Hematopoietic multipotent progenitor cell treated with erythropoietin and hydrocortisone succinate and interleukin-3 and kit ligand, for 8 days (in vitro differentiated cells): ENCODE measurements at regions not wholly inside any gene's neighbourhood (a gene's known extent, or its start where the extent isn't known, plus 50 kb on each side); places are given as distances from the start of the nearest gene placed in this dataset.
"Not testable (repeated sequence)": the region's sequence is repeated elsewhere in the genome, so short reads cannot be mapped to it uniquely, and the experiment has no call there.

ENCODE experiments used
- DNase-seq: peaks from one replicate; pipeline ENCODE4 v3.0.0-alpha.2; 2015

- not testable (repeated sequence) for DNase-seq
Measured at GRCh38 chr4:189551931-189552670, 388.6 kb upstream of the FRG1 start.

- DNase-seq = not testable (repeated sequence)
Measured at GRCh38 chr4:189560605-189561004, 380.1 kb upstream of the FRG1 start.

DNA sequence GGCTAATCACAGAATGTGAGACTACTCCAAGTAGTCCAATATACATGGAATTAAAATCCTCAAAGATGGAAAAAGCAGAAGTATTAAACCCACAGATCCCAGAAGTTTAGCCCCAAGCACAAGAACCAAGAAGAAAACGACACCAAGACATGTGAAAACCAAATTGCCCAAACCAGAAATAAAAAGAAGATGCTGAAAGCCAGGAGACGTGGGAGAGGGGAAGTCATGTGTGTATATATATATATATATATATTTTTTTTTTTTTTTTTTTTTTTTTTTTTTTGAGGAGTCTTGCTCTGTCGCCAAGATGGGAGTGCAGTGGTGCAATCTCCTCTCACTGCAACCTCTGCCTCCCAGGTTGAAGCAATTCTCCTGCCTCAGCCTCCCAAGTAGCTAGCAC, 376.9 kb upstream of the FRG1 start:
- DNase-seq = not testable (repeated sequence)

DNA sequence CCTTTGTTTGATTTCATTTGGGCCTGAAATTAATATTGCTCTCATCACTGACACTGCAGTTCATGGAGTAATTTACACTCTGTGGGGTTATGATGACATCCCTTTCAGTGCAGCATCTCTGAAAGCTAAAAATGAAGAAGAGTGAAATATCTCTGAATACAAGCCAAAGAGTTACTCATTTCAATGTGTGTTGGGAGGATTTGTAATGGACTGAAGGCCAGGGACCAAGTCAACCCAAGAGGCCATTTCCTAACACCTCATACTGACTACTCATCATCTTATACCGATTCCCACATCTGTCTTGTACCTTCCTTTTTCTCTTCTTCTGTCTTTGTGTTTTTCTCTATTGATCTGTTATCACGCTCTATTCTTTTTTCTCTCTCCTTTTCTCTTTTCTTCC, 374.4 kb upstream of the FRG1 start:
- not testable (repeated sequence) for DNase-seq

DNA sequence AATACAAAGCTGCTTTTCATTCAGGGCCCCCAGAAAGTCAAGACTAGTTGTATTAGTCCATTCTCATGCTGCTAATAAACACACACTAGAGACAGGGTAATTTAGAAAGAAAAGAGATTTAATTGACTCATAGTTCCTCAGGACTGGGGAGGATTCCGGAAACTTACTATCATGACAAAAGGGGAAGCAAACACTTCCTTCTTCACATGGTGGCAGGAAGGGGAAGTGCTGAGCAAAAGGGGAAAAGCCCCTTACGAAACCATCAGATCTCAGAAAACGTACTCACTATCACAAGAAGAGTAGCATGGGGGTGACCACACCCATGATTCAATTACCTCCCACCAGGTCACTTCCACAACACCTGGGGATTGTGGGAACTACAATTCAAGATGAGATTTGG, 373.8 kb upstream of the FRG1 start:
- not testable (repeated sequence) for DNase-seq

- not testable (repeated sequence) for DNase-seq
Measured at GRCh38 chr4:189579645-189580044, 361.0 kb upstream of the FRG1 start.

- DNase-seq = not testable (repeated sequence)
Measured at GRCh38 chr4:189586908-189587632, 353.6 kb upstream of the FRG1 start.

DNA sequence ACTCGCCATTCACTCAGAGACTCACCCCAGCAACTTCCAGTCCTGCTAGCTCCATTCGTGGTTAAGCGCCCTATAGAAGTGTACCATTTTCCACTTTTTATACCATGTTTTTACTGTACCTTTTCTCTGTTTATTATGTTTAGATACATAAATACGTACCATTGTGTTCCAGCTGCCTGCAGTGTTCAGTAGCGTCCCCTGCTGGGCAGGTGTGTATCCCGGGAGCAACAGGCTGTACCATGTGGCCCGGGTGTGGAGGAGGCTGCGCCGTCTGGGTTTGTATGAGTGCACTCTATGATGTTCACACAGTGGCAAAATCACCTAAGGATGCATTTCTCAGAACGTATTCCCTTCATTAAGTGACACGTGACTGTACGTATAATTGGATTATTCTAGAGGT, 351.5 kb upstream of the FRG1 start:
- not testable (repeated sequence) for DNase-seq

DNA sequence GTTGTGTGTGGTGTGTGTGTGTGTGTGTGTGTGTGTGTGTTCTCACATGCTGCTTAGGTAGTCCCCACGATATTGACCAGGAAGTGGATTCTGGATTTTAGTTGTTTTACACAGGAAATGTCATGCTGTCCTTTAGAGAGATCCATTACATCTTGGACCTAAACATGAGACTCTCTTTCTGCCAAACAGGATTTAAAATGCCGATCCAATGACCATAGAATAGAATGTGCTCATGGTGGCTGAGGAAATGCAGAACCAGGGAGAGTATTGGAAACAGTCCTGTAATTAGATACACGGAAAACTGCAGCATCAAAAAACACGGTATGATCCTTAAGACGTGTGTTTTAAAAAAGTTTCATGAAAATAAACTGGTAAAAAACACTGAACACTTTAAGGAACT, 347.8 kb upstream of the FRG1 start:
- DNase-seq = no peak

GRCh38 chr4:189597341-189597740, 343.3 kb upstream of the FRG1 start:
- no peak for DNase-seq

GRCh38 chr4:189600264-189600663, 340.4 kb upstream of the FRG1 start:
- DNase-seq = no peak

DNA sequence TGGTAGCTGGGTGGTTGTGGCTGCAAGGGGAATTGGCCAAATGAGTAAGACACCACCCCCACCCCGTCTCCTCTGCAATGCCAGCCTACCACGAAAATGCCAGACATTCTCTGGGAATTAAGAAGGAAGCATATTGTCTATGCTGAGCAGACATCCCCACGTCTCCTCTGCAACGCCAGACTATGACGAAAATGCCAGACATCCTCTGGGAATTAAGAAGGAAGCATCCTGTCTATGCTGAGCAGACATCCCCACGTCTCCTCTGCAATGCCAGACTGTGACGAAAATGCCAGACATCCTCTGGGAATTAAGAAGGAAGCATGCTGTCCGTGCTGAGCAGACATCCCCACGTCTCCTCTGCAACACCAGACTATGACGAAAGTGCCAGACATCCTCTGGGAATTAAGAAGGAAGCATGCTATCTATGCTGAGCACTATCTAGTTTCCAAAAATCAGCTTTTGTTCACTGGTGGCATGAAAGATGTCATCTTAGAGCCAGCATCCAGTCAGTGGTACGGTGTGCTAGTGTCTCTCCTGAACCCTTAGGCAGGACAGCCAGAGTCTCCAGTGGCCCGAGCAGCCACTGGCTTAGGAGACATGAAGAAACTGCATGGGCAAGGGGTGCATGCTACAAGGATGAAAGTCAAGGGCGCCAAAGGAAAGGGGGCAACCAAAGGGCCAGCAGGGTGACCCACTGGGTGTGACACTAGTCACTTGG, 339.8 kb upstream of the FRG1 start:
- DNase-seq = no peak

GRCh38 chr4:189602827-189603226, 337.8 kb upstream of the FRG1 start:
- DNase-seq = not testable (repeated sequence)

GRCh38 chr4:189610571-189610970, 330.1 kb upstream of the FRG1 start:
- DNase-seq = not testable (repeated sequence)

- DNase-seq = no peak
Measured at GRCh38 chr4:189613207-189613606, 327.5 kb upstream of the FRG1 start.

DNA sequence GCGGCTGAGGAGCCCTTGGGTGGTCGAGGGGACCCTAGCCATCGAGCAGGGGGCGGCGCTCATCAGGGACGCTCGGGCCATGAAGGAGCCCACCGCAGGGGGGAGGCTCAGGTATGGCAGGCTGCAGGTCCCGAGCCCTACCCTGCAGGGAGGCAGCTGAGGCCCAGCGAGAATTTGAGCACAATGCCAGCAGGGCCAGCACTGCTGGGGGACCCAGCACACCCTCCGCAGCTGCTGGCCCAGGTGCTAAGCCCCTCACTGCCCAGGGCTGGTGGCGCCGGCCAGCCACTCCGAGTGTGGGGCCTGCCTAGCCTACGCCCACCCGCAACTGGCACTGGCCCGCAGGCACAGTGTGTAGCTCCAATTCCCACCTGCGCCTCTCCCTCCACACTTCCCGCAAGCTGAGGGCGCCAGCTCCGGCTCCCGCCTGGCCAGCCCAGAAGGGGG, 325.4 kb upstream of the FRG1 start:
- DNase-seq = no peak

DNA sequence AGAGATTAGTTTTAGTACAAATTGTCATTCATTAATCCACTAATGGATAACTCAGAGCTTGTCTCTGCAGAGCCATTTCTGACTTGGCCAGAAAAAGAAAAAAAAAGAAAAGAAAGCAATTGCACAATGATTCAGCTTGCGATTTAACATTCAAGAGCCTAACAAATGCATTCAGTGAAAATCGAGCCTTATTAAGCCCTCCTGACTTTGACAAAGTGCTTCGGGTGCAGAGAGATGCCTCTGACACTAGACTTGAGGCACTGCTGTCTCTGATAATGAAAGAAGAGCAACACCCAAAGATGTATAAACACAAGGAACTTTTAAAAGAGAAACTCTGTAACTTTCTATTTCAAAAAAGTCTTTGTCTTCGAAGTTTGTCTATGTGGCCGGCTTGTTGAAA, 322.9 kb upstream of the FRG1 start:
- DNase-seq = not testable (repeated sequence)

DNA sequence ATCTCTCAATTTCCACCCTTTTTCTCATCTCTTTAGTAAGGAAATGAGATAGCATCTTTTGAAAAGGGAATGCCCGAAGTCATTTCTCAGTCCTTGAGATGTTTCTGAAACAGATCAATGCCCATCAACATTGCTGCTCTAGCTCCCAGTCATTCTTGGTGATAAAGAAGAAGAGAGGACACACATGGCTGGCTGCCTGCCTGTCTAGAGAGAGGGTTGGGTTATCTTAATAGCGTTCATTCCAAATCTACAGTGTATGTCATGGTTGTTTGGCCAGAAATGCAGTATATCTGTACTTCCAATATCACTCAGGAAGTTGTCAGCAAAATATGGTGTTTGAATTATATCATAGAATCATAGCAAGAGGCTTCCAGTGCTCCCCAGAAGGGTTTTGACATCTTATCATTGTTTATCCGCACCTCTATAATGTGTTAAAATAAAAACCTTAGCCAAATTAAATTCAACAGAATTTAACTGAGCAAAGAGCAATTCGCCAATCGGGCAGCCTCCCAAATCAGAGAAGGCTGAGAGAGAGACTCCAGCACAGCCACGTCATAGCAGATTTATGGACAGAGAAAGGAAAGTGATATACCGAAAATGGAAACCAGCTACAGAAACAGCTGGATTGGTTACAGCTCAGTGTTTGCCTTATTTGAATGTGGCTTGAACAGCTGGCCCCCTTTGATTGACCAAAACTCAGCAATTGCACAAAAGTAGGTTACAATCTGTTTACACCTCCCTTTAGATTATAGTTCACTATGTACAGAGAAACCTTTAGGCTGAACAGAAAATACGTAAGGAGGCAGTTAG, 321.0 kb upstream of the FRG1 start:
- DNase-seq = not testable (repeated sequence)

DNA sequence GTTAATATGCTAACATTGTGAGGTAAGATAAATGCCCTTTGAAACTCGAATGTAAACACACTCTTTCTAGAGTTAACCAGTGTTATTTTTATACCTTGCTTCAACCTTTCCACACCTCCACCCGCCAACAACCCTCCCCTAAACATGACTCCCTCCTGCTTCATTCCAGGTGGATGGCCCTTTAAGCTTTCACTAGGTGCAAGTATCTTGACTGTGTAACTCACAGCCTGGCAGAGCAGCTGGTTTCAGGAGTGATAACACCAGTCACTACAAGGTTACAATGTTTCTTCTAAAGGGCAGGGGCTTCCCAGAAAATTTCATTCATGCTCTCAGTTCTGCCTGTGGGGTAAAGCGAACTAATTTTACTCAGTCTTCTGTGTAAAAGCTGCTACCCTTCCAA, 318.1 kb upstream of the FRG1 start:
- not testable (repeated sequence) for DNase-seq

DNA sequence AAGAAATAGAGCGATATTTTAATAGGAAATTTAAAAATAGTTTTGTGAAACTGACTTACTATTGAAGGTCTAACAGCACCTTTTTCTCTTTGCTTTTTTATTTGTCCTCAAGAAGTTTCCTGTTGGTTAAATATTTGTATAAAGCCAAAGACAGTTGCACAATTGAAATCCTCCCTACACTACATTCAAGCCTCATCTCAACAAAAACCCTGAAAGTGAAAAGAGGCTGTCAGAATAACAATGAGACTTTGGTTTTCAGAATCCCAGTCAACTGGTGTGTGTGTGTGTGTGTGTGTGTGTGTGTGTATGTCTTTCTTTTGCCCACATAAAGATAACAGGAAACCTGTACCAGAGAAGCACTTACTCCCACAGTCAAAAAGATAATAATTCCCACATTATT, 313.6 kb upstream of the FRG1 start:
- not testable (repeated sequence) for DNase-seq

GRCh38 chr4:189629733-189630132, 310.9 kb upstream of the FRG1 start:
- not testable (repeated sequence) for DNase-seq

- not testable (repeated sequence) for DNase-seq
Measured at GRCh38 chr4:189630913-189631567, 309.6 kb upstream of the FRG1 start.
